Left kidney (tissue), 1 donor: ENCODE measurements at regions not wholly inside any gene's neighbourhood (a gene's known extent, or its start where the extent isn't known, plus 50 kb on each side); places are given as distances from the start of the nearest gene placed in this dataset.
"Not testable (repeated sequence)": the region's sequence is repeated elsewhere in the genome, so short reads cannot be mapped to it uniquely, and the experiment has no call there.

Source experiments
- DNase-seq: peaks from one replicate; pipeline ENCODE4 v3.0.0-alpha.2; 2013

- no peak for DNase-seq
These were observed 63.5 kb downstream of the PCDH18 start for GRCh38 chr4:137468836-137469235.

GRCh38 chr4:137467537-137467936 is 64.8 kb downstream of the PCDH18 start:
- no peak for DNase-seq

GRCh38 chr4:137463377-137464003 is 68.8 kb downstream of the PCDH18 start:
- no peak for DNase-seq

GRCh38 chr4:137455647-137456321 is 76.5 kb downstream of the PCDH18 start:
- DNase-seq: no peak

- no peak for DNase-seq
These were observed 77.5 kb downstream of the PCDH18 start for GRCh38 chr4:137454767-137455166.

- no peak for DNase-seq
These were observed 79.5 kb downstream of the PCDH18 start for GRCh38 chr4:137452799-137453198.

GRCh38 chr4:137451172-137451825 is 81.0 kb downstream of the PCDH18 start:
- DNase-seq: no peak

- no peak for DNase-seq
These were observed 83.9 kb downstream of the PCDH18 start for GRCh38 chr4:137448402-137448801.

- no peak for DNase-seq
These were observed 86.2 kb downstream of the PCDH18 start for GRCh38 chr4:137446071-137446470.

- no peak for DNase-seq
These were observed 89.1 kb downstream of the PCDH18 start for GRCh38 chr4:137443031-137443800.

- DNase-seq: no peak
These were observed 99.6 kb downstream of the PCDH18 start for GRCh38 chr4:137432446-137433311.

GRCh38 chr4:137430171-137430570 is 102.1 kb downstream of the PCDH18 start:
- no peak for DNase-seq

GRCh38 chr4:137427411-137427810 is 104.9 kb downstream of the PCDH18 start:
- DNase-seq: no peak

- no peak for DNase-seq
These were observed 107.0 kb downstream of the PCDH18 start for GRCh38 chr4:137425281-137425680.

- no peak for DNase-seq
These were observed 109.6 kb downstream of the PCDH18 start for GRCh38 chr4:137422666-137423065.

- no peak for DNase-seq
These were observed 110.5 kb downstream of the PCDH18 start for GRCh38 chr4:137421796-137422195.

- DNase-seq: no peak
These were observed 111.3 kb downstream of the PCDH18 start for GRCh38 chr4:137420901-137421396.

GRCh38 chr4:137417676-137418075 is 114.6 kb downstream of the PCDH18 start:
- DNase-seq: no peak

- no peak for DNase-seq
These were observed 117.5 kb downstream of the PCDH18 start for GRCh38 chr4:137414802-137415201.

GRCh38 chr4:137408527-137409177 is 123.6 kb downstream of the PCDH18 start:
- no peak for DNase-seq

- not testable (repeated sequence) for DNase-seq
These were observed 126.5 kb downstream of the PCDH18 start for GRCh38 chr4:137405833-137406232.
